Liver (tissue), 8 donors: ENCODE measurements at regions not wholly inside any gene's neighbourhood (a gene's known extent, or its start where the extent isn't known, plus 50 kb on each side); places are given as distances from the start of the nearest gene placed in this dataset.

Source experiments
- DNase-seq: peaks from one replicate; pipeline ENCODE4 v3.0.0-alpha.2; 2017; ENCODE audit warnings: low spot score
- H3K27ac ChIP-seq, 2 donors: one replicate each; pipeline ENCODE4 v1.7.0; 2013; ENCODE audit warnings: inconsistent platforms in 2 of 2, low read length in 2 of 2, control low read depth in 1 of 2, low read depth in 1 of 2, mild to moderate bottlenecking in 1 of 2
- H3K27me3 ChIP-seq, 4 donors: one replicate each; pipeline versions ENCODE4 v1.6.1 to v1.7.0; 2013; ENCODE audit warnings: low read length in 3 of 4, inconsistent platforms in 1 of 4, mild to moderate bottlenecking in 1 of 4, moderate library complexity in 1 of 4; ENCODE audit not compliant: control insufficient read depth in 4 of 4, insufficient read depth in 4 of 4
- H3K36me3 ChIP-seq, 4 donors: one replicate each; pipeline versions ENCODE4 v1.6.1 to v1.7.0; 2013; ENCODE audit warnings: low read length in 3 of 4, mild to moderate bottlenecking in 3 of 4, low read depth in 1 of 4, moderate library complexity in 1 of 4; ENCODE audit not compliant: control insufficient read depth in 4 of 4, insufficient read depth in 3 of 4
- H3K4me1 ChIP-seq, 4 donors: one replicate each; pipeline versions ENCODE4 v1.6.1 to v1.7.0; 2013; ENCODE audit warnings: low read length in 3 of 4, mild to moderate bottlenecking in 3 of 4, moderate library complexity in 1 of 4; ENCODE audit not compliant: control insufficient read depth in 4 of 4, insufficient read depth in 4 of 4
- H3K4me3 ChIP-seq, 3 donors: one replicate each; pipeline versions ENCODE4 v1.6.1 to v1.7.0; 2013; ENCODE audit warnings: low read length in 3 of 3, control low read depth in 1 of 3, low read depth in 1 of 3, mild to moderate bottlenecking in 1 of 3
- H3K9ac ChIP-seq, 2 donors: one replicate each; pipeline ENCODE4 v1.7.0; 2013; ENCODE audit warnings: low read length in 2 of 2, mild to moderate bottlenecking in 2 of 2, moderate library complexity in 2 of 2, control low read depth in 1 of 2, low read depth in 1 of 2
- H3K9me3 ChIP-seq, 4 donors: one replicate each; pipeline versions ENCODE4 v1.6.1 to v1.7.0; 2013; ENCODE audit warnings: low read length in 3 of 4; ENCODE audit not compliant: control insufficient read depth in 4 of 4
- EGR1 ChIP-seq, 2 donors: IDR thresholded peaks; 2 replicates each; pipeline ENCODE4 v1.6.1; 2016 to 2018; ENCODE audit warnings: antibody characterized with exemption in 2 of 2, low read depth in 2 of 2
- FOXA1 ChIP-seq: IDR thresholded peaks from 2 replicates; pipeline ENCODE4 v1.6.1; 2016; ENCODE audit warnings: antibody characterized with exemption
- FOXA2 ChIP-seq: IDR thresholded peaks from 2 replicates; pipeline ENCODE4 v1.6.1; 2016; ENCODE audit warnings: antibody characterized with exemption
- GABPA ChIP-seq, 2 donors: IDR thresholded peaks in 1 of 2; conservative IDR thresholded peaks in 1 of 2; 2 replicates each; pipeline ENCODE4 v1.6.1; 2016; ENCODE audit warnings: antibody characterized with exemption in 2 of 2, mild to moderate bottlenecking in 1 of 2, moderate library complexity in 1 of 2
- HNF4A ChIP-seq, 2 donors: conservative IDR thresholded peaks; 2 replicates each; pipeline ENCODE4 v1.6.1; 2016; ENCODE audit warnings: antibody characterized with exemption in 2 of 2, mild to moderate bottlenecking in 2 of 2
- HNF4G ChIP-seq: IDR thresholded peaks from 2 replicates; pipeline ENCODE4 v1.6.1; 2016; ENCODE audit warnings: antibody characterized with exemption
- JUND ChIP-seq, 2 donors: IDR thresholded peaks; 2 replicates each; pipeline ENCODE4 v1.6.1; 2016; ENCODE audit warnings: antibody characterized with exemption in 2 of 2
- NR2F2 ChIP-seq: IDR thresholded peaks from 2 replicates; pipeline ENCODE4 v1.6.1; 2016; ENCODE audit warnings: antibody characterized with exemption
- RAD21 ChIP-seq, 2 donors: IDR thresholded peaks; 2 replicates each; pipeline ENCODE4 v1.6.1; 2016; ENCODE audit warnings: antibody characterized with exemption in 2 of 2, mild to moderate bottlenecking in 2 of 2
- RXRA ChIP-seq, 2 donors: IDR thresholded peaks; 2 replicates each; pipeline ENCODE4 v1.6.1; 2017 to 2018; ENCODE audit warnings: antibody characterized with exemption in 2 of 2, mild to moderate bottlenecking in 1 of 2
- SP1 ChIP-seq: IDR thresholded peaks from 2 replicates; pipeline ENCODE4 v1.6.1; 2018; ENCODE audit warnings: antibody characterized with exemption, mild to moderate bottlenecking
- TAF1 ChIP-seq: conservative IDR thresholded peaks from 2 replicates; pipeline ENCODE4 v1.6.1; 2016; ENCODE audit warnings: antibody characterized with exemption, mild to moderate bottlenecking
- YY1 ChIP-seq: IDR thresholded peaks from 2 replicates; pipeline ENCODE4 v1.6.1; 2016; ENCODE audit warnings: antibody characterized with exemption, mild to moderate bottlenecking
- WGBS: extraction: QIAGEN DNeasy Blood & Tissue Kit; methylation state at CpG from one replicate; pipeline ENCODE4 v1.1.7; 2013; 5-methylcytosine and 5-hydroxymethylcytosine counted together
- TF ChIP-seq, protein P1 (sequence below): IDR thresholded peaks from 2 replicates; pipeline ENCODE4 v1.6.1; 2016; ENCODE audit warnings: antibody characterized with exemption, mild to moderate bottlenecking
- TF ChIP-seq, protein P2 (sequence below): fragments of 150-350 bp; IDR thresholded peaks from 2 replicates; pipeline ENCODE4 v1.5.1; 2017; ENCODE audit warnings: improper control_type of control experiment, low read depth, low read length; ENCODE audit not compliant: missing input control
- TF ChIP-seq, protein P3 (sequence below): IDR thresholded peaks from 2 replicates; pipeline ENCODE4 v1.6.1; 2016; ENCODE audit warnings: antibody characterized with exemption
- TF ChIP-seq, protein P4 (sequence below): IDR thresholded peaks from 2 replicates; pipeline ENCODE4 v1.6.1; 2016; ENCODE audit warnings: antibody characterized with exemption
- TF ChIP-seq, protein P5 (sequence below): IDR thresholded peaks from 2 replicates; pipeline ENCODE4 v1.6.1; 2016; ENCODE audit warnings: antibody characterized with exemption
- donor health status: healthy.
- donor health status: healthy.
- donor health status: healthy.
- donor health status: healthy.
- donor health status: healthy.

DNA sequence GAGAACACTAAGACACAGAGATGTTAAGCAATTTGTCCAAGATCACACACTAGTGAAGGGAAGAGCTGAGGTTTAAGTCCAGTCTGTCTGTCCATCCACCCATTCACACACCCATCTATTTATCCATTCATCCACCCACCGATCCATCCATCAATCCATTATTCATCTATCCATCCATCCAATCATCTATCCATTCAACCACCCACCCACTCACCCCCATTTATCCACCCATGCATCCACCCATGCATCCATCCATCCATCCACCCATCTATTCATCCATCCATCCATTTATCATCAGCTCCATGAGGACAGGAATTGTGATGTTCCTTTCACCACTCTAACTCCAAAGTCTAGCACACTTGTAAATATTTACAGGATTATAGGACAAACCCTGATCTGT lies 242.3 kb upstream of the PMEPA1 start:
- no peak for DNase-seq
- Histone ChIP-seq H3K27ac (no peak overlapping the region), H3K9me3 (no peaks in the 10 kb centered on the region), H3K4me3 (no peak overlapping the region), H3K27me3 (no peaks in the 10 kb centered on the region), H3K9ac (no peak overlapping the region), H3K4me1 (no peaks in the 10 kb centered on the region), H3K36me3 (no peaks in the 10 kb centered on the region)
- 96% methylated on average over 1 of the region's 1 CpG for WGBS
- TF ChIP-seq EGR1 (IDR thresholded peaks at IDR 0.05; ENCODE audit: low read depth in 2 of 2): no peak
- TF ChIP-seq, protein P1, sequence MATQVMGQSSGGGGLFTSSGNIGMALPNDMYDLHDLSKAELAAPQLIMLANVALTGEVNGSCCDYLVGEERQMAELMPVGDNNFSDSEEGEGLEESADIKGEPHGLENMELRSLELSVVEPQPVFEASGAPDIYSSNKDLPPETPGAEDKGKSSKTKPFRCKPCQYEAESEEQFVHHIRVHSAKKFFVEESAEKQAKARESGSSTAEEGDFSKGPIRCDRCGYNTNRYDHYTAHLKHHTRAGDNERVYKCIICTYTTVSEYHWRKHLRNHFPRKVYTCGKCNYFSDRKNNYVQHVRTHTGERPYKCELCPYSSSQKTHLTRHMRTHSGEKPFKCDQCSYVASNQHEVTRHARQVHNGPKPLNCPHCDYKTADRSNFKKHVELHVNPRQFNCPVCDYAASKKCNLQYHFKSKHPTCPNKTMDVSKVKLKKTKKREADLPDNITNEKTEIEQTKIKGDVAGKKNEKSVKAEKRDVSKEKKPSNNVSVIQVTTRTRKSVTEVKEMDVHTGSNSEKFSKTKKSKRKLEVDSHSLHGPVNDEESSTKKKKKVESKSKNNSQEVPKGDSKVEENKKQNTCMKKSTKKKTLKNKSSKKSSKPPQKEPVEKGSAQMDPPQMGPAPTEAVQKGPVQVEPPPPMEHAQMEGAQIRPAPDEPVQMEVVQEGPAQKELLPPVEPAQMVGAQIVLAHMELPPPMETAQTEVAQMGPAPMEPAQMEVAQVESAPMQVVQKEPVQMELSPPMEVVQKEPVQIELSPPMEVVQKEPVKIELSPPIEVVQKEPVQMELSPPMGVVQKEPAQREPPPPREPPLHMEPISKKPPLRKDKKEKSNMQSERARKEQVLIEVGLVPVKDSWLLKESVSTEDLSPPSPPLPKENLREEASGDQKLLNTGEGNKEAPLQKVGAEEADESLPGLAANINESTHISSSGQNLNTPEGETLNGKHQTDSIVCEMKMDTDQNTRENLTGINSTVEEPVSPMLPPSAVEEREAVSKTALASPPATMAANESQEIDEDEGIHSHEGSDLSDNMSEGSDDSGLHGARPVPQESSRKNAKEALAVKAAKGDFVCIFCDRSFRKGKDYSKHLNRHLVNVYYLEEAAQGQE: no peak
- no peak for TF ChIP-seq SP1
- TF ChIP-seq, protein P2, sequence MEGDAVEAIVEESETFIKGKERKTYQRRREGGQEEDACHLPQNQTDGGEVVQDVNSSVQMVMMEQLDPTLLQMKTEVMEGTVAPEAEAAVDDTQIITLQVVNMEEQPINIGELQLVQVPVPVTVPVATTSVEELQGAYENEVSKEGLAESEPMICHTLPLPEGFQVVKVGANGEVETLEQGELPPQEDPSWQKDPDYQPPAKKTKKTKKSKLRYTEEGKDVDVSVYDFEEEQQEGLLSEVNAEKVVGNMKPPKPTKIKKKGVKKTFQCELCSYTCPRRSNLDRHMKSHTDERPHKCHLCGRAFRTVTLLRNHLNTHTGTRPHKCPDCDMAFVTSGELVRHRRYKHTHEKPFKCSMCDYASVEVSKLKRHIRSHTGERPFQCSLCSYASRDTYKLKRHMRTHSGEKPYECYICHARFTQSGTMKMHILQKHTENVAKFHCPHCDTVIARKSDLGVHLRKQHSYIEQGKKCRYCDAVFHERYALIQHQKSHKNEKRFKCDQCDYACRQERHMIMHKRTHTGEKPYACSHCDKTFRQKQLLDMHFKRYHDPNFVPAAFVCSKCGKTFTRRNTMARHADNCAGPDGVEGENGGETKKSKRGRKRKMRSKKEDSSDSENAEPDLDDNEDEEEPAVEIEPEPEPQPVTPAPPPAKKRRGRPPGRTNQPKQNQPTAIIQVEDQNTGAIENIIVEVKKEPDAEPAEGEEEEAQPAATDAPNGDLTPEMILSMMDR: no peak
- TF ChIP-seq RAD21 (IDR thresholded peaks at IDR 0.05): no peak
- TF ChIP-seq, protein P3, sequence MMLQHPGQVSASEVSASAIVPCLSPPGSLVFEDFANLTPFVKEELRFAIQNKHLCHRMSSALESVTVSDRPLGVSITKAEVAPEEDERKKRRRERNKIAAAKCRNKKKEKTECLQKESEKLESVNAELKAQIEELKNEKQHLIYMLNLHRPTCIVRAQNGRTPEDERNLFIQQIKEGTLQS: no peak
- no peak for TF ChIP-seq JUND (IDR thresholded peaks at IDR 0.05)
- TF ChIP-seq NR2F2: no peak
- TF ChIP-seq RXRA (IDR thresholded peaks at IDR 0.05): no peak
- no peak for TF ChIP-seq FOXA1
- no peak for TF ChIP-seq TAF1
- TF ChIP-seq HNF4A (conservative IDR thresholded peaks at IDR 0.05): no peak
- no peak for TF ChIP-seq HNF4G
- no peak for TF ChIP-seq YY1
- TF ChIP-seq GABPA (IDR thresholded peaks at IDR 0.05 in 1 of 2, conservative IDR thresholded peaks at IDR 0.05 in 1 of 2): no peak
- TF ChIP-seq, protein P4, sequence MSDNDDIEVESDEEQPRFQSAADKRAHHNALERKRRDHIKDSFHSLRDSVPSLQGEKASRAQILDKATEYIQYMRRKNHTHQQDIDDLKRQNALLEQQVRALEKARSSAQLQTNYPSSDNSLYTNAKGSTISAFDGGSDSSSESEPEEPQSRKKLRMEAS: no peak
- TF ChIP-seq, protein P5, sequence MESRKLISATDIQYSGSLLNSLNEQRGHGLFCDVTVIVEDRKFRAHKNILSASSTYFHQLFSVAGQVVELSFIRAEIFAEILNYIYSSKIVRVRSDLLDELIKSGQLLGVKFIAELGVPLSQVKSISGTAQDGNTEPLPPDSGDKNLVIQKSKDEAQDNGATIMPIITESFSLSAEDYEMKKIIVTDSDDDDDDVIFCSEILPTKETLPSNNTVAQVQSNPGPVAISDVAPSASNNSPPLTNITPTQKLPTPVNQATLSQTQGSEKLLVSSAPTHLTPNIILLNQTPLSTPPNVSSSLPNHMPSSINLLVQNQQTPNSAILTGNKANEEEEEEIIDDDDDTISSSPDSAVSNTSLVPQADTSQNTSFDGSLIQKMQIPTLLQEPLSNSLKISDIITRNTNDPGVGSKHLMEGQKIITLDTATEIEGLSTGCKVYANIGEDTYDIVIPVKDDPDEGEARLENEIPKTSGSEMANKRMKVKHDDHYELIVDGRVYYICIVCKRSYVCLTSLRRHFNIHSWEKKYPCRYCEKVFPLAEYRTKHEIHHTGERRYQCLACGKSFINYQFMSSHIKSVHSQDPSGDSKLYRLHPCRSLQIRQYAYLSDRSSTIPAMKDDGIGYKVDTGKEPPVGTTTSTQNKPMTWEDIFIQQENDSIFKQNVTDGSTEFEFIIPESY: no peak
- no peak for TF ChIP-seq FOXA2

DNA sequence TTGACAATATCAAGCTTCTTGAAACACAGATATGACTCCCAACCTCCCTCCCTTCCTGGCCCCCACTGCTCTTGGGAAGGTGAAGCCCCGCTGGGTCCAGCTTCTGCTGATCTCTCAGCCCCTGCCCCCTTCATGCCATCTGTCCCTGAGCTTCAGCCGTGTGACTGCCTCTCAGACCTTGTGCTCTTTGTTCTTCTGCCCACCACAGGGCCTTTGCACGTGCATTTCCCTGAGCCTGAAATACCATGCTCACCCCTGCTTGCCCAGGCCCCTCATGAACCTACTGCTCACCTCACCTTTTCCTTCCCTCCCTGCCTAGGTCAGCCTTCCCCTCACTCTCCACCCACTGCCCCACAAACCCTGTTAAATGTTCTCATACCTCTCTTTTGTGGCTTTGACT lies 241.7 kb upstream of the PMEPA1 start:
- TF ChIP-seq, protein P3: no peak
- no peak for TF ChIP-seq NR2F2
- TF ChIP-seq RXRA (IDR thresholded peaks at IDR 0.05): no peak
- no peak for TF ChIP-seq GABPA (IDR thresholded peaks at IDR 0.05 in 1 of 2, conservative IDR thresholded peaks at IDR 0.05 in 1 of 2)
- TF ChIP-seq HNF4A (conservative IDR thresholded peaks at IDR 0.05): no peak
- no peak for TF ChIP-seq EGR1 (IDR thresholded peaks at IDR 0.05; ENCODE audit: low read depth in 2 of 2)
- no peak overlapping the region for H3K4me3 ChIP-seq
- WGBS: 89% methylated on average over 3 of the region's 3 CpGs
- peaks cover 0 to 1% (median 0%) of the 10 kb centered on the region in 4 donors for H3K9me3 ChIP-seq
- H3K36me3 ChIP-seq: no peaks in the 10 kb centered on the region
- no peaks in the 10 kb centered on the region for H3K4me1 ChIP-seq
- no peak overlapping the region for H3K9ac ChIP-seq
- H3K27ac ChIP-seq: no peak overlapping the region
- no peaks in the 10 kb centered on the region for H3K27me3 ChIP-seq
- no peak for DNase-seq
